ENCODE measurements at regions not wholly inside any gene's neighbourhood (a gene's known extent, or its start where the extent isn't known, plus 50 kb on each side); places are given as distances from the start of the nearest gene placed in this dataset.

- CTCF ChIA-PET = interaction anchor here (0.6 kb wide), 1 partner anchor 33 kb away, joined by 4 read pairs; no protein-coding TSS in a partner anchor
- no peak overlapping the region for H3K27ac Mint-ChIP-seq (ENCODE audit: low read depth, unreplicated experiment)
- no peaks in the 10 kb centered on the region for H3K27me3 Mint-ChIP-seq (ENCODE audit: insufficient read depth, unreplicated experiment)
- H3K4me1 Mint-ChIP-seq (ENCODE audit: insufficient read depth, unreplicated experiment) = no peaks in the 10 kb centered on the region
- no peaks in the 10 kb centered on the region for H3K36me3 Mint-ChIP-seq (ENCODE audit: insufficient read depth, unreplicated experiment)
- no peak for DNase-seq (ENCODE audit: unreplicated experiment)
- no peaks in the 10 kb centered on the region for H3K9me3 Mint-ChIP-seq (ENCODE audit: unreplicated experiment)
- POLR2A ChIA-PET = no interaction called here
- H3K4me3 Mint-ChIP-seq (ENCODE audit: unreplicated experiment) = no peak overlapping the region
- TF ChIP-seq, protein P1, sequence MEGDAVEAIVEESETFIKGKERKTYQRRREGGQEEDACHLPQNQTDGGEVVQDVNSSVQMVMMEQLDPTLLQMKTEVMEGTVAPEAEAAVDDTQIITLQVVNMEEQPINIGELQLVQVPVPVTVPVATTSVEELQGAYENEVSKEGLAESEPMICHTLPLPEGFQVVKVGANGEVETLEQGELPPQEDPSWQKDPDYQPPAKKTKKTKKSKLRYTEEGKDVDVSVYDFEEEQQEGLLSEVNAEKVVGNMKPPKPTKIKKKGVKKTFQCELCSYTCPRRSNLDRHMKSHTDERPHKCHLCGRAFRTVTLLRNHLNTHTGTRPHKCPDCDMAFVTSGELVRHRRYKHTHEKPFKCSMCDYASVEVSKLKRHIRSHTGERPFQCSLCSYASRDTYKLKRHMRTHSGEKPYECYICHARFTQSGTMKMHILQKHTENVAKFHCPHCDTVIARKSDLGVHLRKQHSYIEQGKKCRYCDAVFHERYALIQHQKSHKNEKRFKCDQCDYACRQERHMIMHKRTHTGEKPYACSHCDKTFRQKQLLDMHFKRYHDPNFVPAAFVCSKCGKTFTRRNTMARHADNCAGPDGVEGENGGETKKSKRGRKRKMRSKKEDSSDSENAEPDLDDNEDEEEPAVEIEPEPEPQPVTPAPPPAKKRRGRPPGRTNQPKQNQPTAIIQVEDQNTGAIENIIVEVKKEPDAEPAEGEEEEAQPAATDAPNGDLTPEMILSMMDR (IDR thresholded peaks at IDR 0.05; ENCODE audit: unreplicated experiment) = no peak
- no TSS peak for BruUV-seq (replicated peaks)
- intact Hi-C loops (cut with micrococcal nuclease) = no loop called here
These were observed 138.4 kb upstream of the HHIP start for GRCh38 chr4:144507311-144508101.

DNA sequence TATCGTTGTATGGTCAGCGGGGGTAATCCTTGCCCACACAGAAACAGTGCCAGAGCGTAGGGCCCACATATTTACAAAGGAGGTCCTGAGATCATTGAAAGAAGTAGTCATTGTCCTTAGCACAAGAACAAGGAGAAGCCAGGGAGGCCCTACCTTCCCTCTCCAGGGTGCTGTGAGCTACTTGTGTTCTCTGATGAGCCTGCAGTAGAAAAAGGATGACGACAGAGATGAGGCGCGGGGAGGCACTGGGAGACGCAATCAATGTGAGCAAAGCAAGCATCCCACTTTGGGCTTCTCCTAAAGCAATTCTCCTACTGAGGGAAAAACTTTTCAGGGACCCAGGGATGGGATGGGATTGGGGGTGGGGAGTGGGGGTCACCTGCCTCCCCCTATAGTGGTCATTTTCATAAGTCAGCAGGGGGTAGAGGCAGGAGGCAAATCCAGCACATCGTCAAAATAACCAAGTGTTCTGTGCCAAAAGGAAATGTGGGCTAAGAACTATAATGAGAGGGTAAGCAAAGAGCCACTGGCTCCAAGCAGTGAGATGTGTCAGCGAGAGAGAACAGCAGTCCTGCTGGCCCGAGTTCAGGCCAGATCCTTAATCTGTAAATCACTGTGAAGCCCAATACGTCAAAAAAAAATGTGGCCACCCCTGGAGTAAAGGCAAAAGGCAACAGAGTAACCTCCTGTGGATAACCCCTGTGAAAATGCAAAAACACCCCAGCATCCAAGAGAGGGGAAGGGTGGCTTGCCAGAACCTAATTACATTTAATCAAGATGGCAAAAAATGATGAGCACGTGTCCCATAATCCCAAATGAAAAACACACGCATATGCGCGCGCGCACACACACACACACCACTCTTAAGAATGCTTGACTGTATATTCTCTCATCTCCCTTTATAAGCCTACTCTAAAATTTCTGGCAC is 136.6 kb upstream of the HHIP start:
- no TSS peak for BruUV-seq (replicated peaks)
- no peaks in the 10 kb centered on the region for H3K36me3 Mint-ChIP-seq (ENCODE audit: insufficient read depth, unreplicated experiment)

GRCh38 chr4:144514736-144515135 is 131.2 kb upstream of the HHIP start:
- POLR2A ChIA-PET = no interaction called here
- Mint-ChIP-seq H3K9me3 (ENCODE audit: unreplicated experiment) (no peaks in the 10 kb centered on the region), H3K4me1 (ENCODE audit: insufficient read depth, unreplicated experiment) (no peaks in the 10 kb centered on the region), H3K36me3 (ENCODE audit: insufficient read depth, unreplicated experiment) (no peaks in the 10 kb centered on the region), H3K4me3 (ENCODE audit: unreplicated experiment) (no peak overlapping the region), H3K27me3 (ENCODE audit: insufficient read depth, unreplicated experiment) (no peaks in the 10 kb centered on the region), H3K27ac (ENCODE audit: low read depth, unreplicated experiment) (no peak overlapping the region)
- intact Hi-C loops (cut with micrococcal nuclease) = no loop called here
- BruUV-seq (replicated peaks) = no TSS peak
- no peak for DNase-seq (ENCODE audit: unreplicated experiment)
- CTCF ChIA-PET = no interaction called here
- TF ChIP-seq, protein P1 (IDR thresholded peaks at IDR 0.05; ENCODE audit: unreplicated experiment) = no peak

More for the DNA sequence above, 136.6 kb upstream of the HHIP start:
- no peak overlapping the region for H3K4me3 Mint-ChIP-seq (ENCODE audit: unreplicated experiment)
- H3K9me3 Mint-ChIP-seq (ENCODE audit: unreplicated experiment) = no peaks in the 10 kb centered on the region
- DNase-seq (ENCODE audit: unreplicated experiment) = no peak
- no peaks in the 10 kb centered on the region for H3K27me3 Mint-ChIP-seq (ENCODE audit: insufficient read depth, unreplicated experiment)
- POLR2A ChIA-PET = no interaction called here
- intact Hi-C loops (cut with micrococcal nuclease) = no loop called here
- no peak overlapping the region for H3K27ac Mint-ChIP-seq (ENCODE audit: low read depth, unreplicated experiment)
- no peaks in the 10 kb centered on the region for H3K4me1 Mint-ChIP-seq (ENCODE audit: insufficient read depth, unreplicated experiment)
- CTCF ChIA-PET = no interaction called here
- TF ChIP-seq, protein P1 (IDR thresholded peaks at IDR 0.05; ENCODE audit: unreplicated experiment) = no peak
